ENCODE measurements at regions not wholly inside any gene's neighbourhood (a gene's known extent, or its start where the extent isn't known, plus 50 kb on each side); places are given as distances from the start of the nearest gene placed in this dataset.

DNA sequence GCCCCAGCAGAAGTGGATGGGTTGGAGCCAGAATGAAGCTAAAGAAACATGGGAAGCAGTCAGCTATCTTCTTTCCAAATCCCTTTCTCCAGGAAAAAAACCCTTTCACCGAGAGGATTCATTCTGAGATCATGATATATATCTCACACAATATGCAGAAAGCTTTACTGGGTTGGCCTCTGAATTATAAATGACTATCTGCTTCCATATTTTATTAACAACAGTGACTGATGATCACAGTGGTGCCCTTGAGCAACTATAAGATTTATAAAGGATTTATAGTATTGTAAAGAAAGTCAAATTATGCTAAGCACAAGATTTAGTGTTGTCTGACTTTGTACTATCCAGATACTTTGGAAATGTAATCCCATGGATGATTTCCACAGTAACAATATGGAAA lies 180.3 kb downstream of the KCNE4 start (continued):
- TF ChIP-seq SMAD3 (CRISPR knock-in tag; IDR thresholded peaks at IDR 0.05; ENCODE audit: borderline replicate concordance) (no peak), ZNF396 (CRISPR knock-in tag; IDR thresholded peaks at IDR 0.05; ENCODE audit: borderline replicate concordance) (no peak), NFE2L1 (CRISPR knock-in tag; IDR thresholded peaks at IDR 0.05) (no peak)
- TF ChIP-seq, protein P1, sequence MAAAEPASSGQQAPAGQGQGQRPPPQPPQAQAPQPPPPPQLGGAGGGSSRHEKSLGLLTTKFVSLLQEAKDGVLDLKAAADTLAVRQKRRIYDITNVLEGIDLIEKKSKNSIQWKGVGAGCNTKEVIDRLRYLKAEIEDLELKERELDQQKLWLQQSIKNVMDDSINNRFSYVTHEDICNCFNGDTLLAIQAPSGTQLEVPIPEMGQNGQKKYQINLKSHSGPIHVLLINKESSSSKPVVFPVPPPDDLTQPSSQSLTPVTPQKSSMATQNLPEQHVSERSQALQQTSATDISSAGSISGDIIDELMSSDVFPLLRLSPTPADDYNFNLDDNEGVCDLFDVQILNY (CRISPR knock-in tag; IDR thresholded peaks at IDR 0.05), result no peak
- TF ChIP-seq, protein P2, sequence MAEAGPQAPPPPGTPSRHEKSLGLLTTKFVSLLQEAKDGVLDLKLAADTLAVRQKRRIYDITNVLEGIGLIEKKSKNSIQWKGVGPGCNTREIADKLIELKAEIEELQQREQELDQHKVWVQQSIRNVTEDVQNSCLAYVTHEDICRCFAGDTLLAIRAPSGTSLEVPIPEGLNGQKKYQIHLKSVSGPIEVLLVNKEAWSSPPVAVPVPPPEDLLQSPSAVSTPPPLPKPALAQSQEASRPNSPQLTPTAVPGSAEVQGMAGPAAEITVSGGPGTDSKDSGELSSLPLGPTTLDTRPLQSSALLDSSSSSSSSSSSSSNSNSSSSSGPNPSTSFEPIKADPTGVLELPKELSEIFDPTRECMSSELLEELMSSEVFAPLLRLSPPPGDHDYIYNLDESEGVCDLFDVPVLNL (CRISPR knock-in tag; IDR thresholded peaks at IDR 0.05; ENCODE audit: borderline replicate concordance, low read depth), result no peak

DNA sequence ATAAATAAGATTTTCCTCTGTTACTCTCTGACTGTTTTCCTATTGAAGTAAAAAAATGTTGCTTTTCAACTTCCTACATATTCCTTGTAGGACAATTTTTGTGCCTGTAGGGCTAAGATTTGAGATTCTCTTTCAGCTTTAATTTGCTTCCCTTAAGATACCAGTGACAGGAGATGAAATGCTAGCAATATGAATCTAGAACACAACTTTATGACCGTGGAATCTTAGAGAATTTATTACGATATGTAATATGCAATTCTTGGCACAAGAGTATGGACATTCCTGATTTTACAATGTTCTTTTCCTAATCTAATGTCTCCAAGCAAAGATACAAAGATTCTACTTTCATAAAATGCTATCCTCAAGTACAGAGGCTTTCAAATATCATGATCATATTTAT lies 180.9 kb downstream of the KCNE4 start:
- POLR2A ChIA-PET, result no interaction called here
- no peaks in the 10 kb centered on the region for H3K27me3 Mint-ChIP-seq (ENCODE audit: low read depth)
- DNase-seq (ENCODE audit: low spot score), result no peak
- H3K4me1 Mint-ChIP-seq, result peaks cover 4% of the 10 kb centered on the region
- no peak overlapping the region for H3K4me3 Mint-ChIP-seq
- H3K9me3 Mint-ChIP-seq, result no peaks in the 10 kb centered on the region
- H3K27ac Mint-ChIP-seq, result no peak overlapping the region
- no peak for ATAC-seq
- CTCF ChIA-PET, result interaction anchor here (1.4 kb wide), 1 partner anchor 14 kb away, joined by 4 read pairs; no protein-coding TSS in a partner anchor
- no peaks in the 10 kb centered on the region for H3K36me3 Mint-ChIP-seq
- TF ChIP-seq, protein P3, sequence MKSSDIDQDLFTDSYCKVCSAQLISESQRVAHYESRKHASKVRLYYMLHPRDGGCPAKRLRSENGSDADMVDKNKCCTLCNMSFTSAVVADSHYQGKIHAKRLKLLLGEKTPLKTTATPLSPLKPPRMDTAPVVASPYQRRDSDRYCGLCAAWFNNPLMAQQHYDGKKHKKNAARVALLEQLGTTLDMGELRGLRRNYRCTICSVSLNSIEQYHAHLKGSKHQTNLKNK (CRISPR knock-in tag; IDR thresholded peaks at IDR 0.05), result no peak
- TF ChIP-seq ZNF121 (CRISPR knock-in tag; IDR thresholded peaks at IDR 0.05), result no peak
- TF ChIP-seq, protein P4, sequence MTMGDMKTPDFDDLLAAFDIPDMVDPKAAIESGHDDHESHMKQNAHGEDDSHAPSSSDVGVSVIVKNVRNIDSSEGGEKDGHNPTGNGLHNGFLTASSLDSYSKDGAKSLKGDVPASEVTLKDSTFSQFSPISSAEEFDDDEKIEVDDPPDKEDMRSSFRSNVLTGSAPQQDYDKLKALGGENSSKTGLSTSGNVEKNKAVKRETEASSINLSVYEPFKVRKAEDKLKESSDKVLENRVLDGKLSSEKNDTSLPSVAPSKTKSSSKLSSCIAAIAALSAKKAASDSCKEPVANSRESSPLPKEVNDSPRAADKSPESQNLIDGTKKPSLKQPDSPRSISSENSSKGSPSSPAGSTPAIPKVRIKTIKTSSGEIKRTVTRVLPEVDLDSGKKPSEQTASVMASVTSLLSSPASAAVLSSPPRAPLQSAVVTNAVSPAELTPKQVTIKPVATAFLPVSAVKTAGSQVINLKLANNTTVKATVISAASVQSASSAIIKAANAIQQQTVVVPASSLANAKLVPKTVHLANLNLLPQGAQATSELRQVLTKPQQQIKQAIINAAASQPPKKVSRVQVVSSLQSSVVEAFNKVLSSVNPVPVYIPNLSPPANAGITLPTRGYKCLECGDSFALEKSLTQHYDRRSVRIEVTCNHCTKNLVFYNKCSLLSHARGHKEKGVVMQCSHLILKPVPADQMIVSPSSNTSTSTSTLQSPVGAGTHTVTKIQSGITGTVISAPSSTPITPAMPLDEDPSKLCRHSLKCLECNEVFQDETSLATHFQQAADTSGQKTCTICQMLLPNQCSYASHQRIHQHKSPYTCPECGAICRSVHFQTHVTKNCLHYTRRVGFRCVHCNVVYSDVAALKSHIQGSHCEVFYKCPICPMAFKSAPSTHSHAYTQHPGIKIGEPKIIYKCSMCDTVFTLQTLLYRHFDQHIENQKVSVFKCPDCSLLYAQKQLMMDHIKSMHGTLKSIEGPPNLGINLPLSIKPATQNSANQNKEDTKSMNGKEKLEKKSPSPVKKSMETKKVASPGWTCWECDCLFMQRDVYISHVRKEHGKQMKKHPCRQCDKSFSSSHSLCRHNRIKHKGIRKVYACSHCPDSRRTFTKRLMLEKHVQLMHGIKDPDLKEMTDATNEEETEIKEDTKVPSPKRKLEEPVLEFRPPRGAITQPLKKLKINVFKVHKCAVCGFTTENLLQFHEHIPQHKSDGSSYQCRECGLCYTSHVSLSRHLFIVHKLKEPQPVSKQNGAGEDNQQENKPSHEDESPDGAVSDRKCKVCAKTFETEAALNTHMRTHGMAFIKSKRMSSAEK (CRISPR knock-in tag; IDR thresholded peaks at IDR 0.05; ENCODE audit: borderline replicate concordance), result no peak
- TF ChIP-seq ZNF263 (CRISPR knock-in tag; IDR thresholded peaks at IDR 0.05; ENCODE audit: low read depth), result no peak
- no peak for TF ChIP-seq PRRX2 (CRISPR knock-in tag; IDR thresholded peaks at IDR 0.05)
- TF ChIP-seq ZNF396 (CRISPR knock-in tag; IDR thresholded peaks at IDR 0.05; ENCODE audit: borderline replicate concordance), result no peak
- no peak for TF ChIP-seq ZNF232 (CRISPR knock-in tag; IDR thresholded peaks at IDR 0.05)
- TF ChIP-seq, protein P5, sequence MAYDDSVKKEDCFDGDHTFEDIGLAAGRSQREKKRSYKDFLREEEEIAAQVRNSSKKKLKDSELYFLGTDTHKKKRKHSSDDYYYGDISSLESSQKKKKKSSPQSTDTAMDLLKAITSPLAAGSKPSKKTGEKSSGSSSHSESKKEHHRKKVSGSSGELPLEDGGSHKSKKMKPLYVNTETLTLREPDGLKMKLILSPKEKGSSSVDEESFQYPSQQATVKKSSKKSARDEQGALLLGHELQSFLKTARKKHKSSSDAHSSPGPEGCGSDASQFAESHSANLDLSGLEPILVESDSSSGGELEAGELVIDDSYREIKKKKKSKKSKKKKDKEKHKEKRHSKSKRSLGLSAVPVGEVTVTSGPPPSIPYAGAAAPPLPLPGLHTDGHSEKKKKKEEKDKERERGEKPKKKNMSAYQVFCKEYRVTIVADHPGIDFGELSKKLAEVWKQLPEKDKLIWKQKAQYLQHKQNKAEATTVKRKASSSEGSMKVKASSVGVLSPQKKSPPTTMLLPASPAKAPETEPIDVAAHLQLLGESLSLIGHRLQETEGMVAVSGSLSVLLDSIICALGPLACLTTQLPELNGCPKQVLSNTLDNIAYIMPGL (CRISPR knock-in tag; IDR thresholded peaks at IDR 0.05), result no peak
- TF ChIP-seq MYBL2 (CRISPR knock-in tag; IDR thresholded peaks at IDR 0.05), result no peak
- TF ChIP-seq, protein P6, sequence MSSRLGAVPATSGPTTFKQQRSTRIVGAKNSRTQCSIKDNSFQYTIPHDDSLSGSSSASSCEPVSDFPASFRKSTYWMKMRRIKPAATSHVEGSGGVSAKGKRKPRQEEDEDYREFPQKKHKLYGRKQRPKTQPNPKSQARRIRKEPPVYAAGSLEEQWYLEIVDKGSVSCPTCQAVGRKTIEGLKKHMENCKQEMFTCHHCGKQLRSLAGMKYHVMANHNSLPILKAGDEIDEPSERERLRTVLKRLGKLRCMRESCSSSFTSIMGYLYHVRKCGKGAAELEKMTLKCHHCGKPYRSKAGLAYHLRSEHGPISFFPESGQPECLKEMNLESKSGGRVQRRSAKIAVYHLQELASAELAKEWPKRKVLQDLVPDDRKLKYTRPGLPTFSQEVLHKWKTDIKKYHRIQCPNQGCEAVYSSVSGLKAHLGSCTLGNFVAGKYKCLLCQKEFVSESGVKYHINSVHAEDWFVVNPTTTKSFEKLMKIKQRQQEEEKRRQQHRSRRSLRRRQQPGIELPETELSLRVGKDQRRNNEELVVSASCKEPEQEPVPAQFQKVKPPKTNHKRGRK (CRISPR knock-in tag; IDR thresholded peaks at IDR 0.05; ENCODE audit: borderline replicate concordance), result no peak
- TF ChIP-seq, protein P7, sequence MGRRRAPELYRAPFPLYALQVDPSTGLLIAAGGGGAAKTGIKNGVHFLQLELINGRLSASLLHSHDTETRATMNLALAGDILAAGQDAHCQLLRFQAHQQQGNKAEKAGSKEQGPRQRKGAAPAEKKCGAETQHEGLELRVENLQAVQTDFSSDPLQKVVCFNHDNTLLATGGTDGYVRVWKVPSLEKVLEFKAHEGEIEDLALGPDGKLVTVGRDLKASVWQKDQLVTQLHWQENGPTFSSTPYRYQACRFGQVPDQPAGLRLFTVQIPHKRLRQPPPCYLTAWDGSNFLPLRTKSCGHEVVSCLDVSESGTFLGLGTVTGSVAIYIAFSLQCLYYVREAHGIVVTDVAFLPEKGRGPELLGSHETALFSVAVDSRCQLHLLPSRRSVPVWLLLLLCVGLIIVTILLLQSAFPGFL (CRISPR knock-in tag; IDR thresholded peaks at IDR 0.05; ENCODE audit: borderline replicate concordance), result no peak
- TF ChIP-seq, protein P8, sequence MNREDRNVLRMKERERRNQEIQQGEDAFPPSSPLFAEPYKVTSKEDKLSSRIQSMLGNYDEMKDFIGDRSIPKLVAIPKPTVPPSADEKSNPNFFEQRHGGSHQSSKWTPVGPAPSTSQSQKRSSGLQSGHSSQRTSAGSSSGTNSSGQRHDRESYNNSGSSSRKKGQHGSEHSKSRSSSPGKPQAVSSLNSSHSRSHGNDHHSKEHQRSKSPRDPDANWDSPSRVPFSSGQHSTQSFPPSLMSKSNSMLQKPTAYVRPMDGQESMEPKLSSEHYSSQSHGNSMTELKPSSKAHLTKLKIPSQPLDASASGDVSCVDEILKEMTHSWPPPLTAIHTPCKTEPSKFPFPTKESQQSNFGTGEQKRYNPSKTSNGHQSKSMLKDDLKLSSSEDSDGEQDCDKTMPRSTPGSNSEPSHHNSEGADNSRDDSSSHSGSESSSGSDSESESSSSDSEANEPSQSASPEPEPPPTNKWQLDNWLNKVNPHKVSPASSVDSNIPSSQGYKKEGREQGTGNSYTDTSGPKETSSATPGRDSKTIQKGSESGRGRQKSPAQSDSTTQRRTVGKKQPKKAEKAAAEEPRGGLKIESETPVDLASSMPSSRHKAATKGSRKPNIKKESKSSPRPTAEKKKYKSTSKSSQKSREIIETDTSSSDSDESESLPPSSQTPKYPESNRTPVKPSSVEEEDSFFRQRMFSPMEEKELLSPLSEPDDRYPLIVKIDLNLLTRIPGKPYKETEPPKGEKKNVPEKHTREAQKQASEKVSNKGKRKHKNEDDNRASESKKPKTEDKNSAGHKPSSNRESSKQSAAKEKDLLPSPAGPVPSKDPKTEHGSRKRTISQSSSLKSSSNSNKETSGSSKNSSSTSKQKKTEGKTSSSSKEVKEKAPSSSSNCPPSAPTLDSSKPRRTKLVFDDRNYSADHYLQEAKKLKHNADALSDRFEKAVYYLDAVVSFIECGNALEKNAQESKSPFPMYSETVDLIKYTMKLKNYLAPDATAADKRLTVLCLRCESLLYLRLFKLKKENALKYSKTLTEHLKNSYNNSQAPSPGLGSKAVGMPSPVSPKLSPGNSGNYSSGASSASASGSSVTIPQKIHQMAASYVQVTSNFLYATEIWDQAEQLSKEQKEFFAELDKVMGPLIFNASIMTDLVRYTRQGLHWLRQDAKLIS (CRISPR knock-in tag; IDR thresholded peaks at IDR 0.05; ENCODE audit: borderline replicate concordance), result no peak
- TF ChIP-seq, protein P1 (CRISPR knock-in tag; IDR thresholded peaks at IDR 0.05), result no peak
- TF ChIP-seq, protein P9, sequence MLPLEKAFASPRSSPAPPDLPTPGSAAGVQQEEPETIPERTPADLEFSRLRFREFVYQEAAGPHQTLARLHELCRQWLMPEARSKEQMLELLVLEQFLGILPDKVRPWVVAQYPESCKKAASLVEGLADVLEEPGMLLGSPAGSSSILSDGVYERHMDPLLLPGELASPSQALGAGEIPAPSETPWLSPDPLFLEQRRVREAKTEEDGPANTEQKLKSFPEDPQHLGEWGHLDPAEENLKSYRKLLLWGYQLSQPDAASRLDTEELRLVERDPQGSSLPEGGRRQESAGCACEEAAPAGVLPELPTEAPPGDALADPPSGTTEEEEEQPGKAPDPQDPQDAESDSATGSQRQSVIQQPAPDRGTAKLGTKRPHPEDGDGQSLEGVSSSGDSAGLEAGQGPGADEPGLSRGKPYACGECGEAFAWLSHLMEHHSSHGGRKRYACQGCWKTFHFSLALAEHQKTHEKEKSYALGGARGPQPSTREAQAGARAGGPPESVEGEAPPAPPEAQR (CRISPR knock-in tag; IDR thresholded peaks at IDR 0.05), result no peak
- TF ChIP-seq NFE2L1 (CRISPR knock-in tag; IDR thresholded peaks at IDR 0.05), result no peak
